ENCODE measurements at regions not wholly inside any gene's neighbourhood (a gene's known extent, or its start where the extent isn't known, plus 50 kb on each side); places are given as distances from the start of the nearest gene placed in this dataset.
A peak's percentile ranks its signal among the peaks of the same experiment; 100 is the strongest.

GRCh38 chr11:8340296-8340695 lies 76.6 kb upstream of the LMO1 start:
- no peak for DNase-seq (ENCODE audit: low spot score)
- TF ChIP-seq CTCF (IDR thresholded peaks at IDR 0.05; ENCODE audit: extremely low read depth, missing control alignments) = no peak

GRCh38 chr11:8339592-8340022 lies 75.9 kb upstream of the LMO1 start:
- no peak for DNase-seq (ENCODE audit: low spot score)

GRCh38 chr11:8338138-8338537 lies 74.5 kb upstream of the LMO1 start:
- DNase-seq (ENCODE audit: low spot score) = peak; percentile 82
- TF ChIP-seq CTCF (IDR thresholded peaks at IDR 0.05; ENCODE audit: extremely low read depth, missing control alignments) = peak; percentile 66

More at GRCh38 chr11:8339592-8340022, 75.9 kb upstream of the LMO1 start:
- no peak for TF ChIP-seq CTCF (IDR thresholded peaks at IDR 0.05; ENCODE audit: extremely low read depth, missing control alignments)

- no peak for DNase-seq (ENCODE audit: low spot score)
- no peak for TF ChIP-seq CTCF (IDR thresholded peaks at IDR 0.05; ENCODE audit: extremely low read depth, missing control alignments)
These were observed 73.6 kb upstream of the LMO1 start for GRCh38 chr11:8337130-8337795.

GRCh38 chr11:8336356-8337129 lies 72.9 kb upstream of the LMO1 start:
- DNase-seq (ENCODE audit: low spot score) = no peak
- no peak for TF ChIP-seq CTCF (IDR thresholded peaks at IDR 0.05; ENCODE audit: extremely low read depth, missing control alignments)

- no peak for TF ChIP-seq CTCF (IDR thresholded peaks at IDR 0.05; ENCODE audit: extremely low read depth, missing control alignments)
- no peak for DNase-seq (ENCODE audit: low spot score)
These were observed 72.0 kb upstream of the LMO1 start for GRCh38 chr11:8335683-8336082.

- TF ChIP-seq CTCF (IDR thresholded peaks at IDR 0.05; ENCODE audit: extremely low read depth, missing control alignments) = no peak
These were observed 71.5 kb upstream of the LMO1 start for GRCh38 chr11:8335186-8335585.

More at GRCh38 chr11:8335186-8335585, 71.5 kb upstream of the LMO1 start:
- no peak for DNase-seq (ENCODE audit: low spot score)

Data from GM20000 (cell line).